Esophagus squamous epithelium (tissue), 4 donors: ENCODE measurements at regions not wholly inside any gene's neighbourhood (a gene's known extent, or its start where the extent isn't known, plus 50 kb on each side); places are given as distances from the start of the nearest gene placed in this dataset.

Source experiments
- CTCF ChIP-seq, 6 experiments: fragments of 450-650 bp in 4 of 6; fragments of 200-600 bp in 2 of 6; sonication (generic) in 2 of 6; IDR thresholded peaks; one replicate each; pipeline ENCODE4 v1.5.1; 2016 to 2019; ENCODE audit warnings: antibody characterized with exemption in 6 of 6, mild to moderate bottlenecking in 4 of 6, moderate library complexity in 4 of 6
- POLR2A ChIP-seq, 4 donors: fragments of 450-650 bp; IDR thresholded peaks; one replicate each; pipeline ENCODE4 v1.6.1; 2017; ENCODE audit warnings: antibody characterized with exemption in 4 of 4, mild to moderate bottlenecking in 4 of 4, moderate library complexity in 3 of 4

- TF ChIP-seq CTCF (IDR thresholded peaks at IDR 0.05): no peak
- TF ChIP-seq POLR2A (IDR thresholded peaks at IDR 0.05): no peak
Observed at GRCh38 chr16:23005951-23006350, 143.3 kb downstream of the USP31 start.
